Fibroblast of villous mesenchyme (primary cell): ENCODE measurements at regions not wholly inside any gene's neighbourhood (a gene's known extent, or its start where the extent isn't known, plus 50 kb on each side); places are given as distances from the start of the nearest gene placed in this dataset.

Experiments
- DNase-seq: peaks from one replicate; pipeline ENCODE4 v3.0.0-alpha.2; 2010; ENCODE audit warnings: low read depth
- H3K4me3 ChIP-seq: 2 replicates; pipeline ENCODE4 v1.5.1; 2011; ENCODE audit warnings: low read depth, mild to moderate bottlenecking, low read length
- TF ChIP-seq, protein P1 (sequence below): IDR thresholded peaks from 2 replicates; pipeline ENCODE4 v1.5.1; 2012; ENCODE audit warnings: low read depth, mild to moderate bottlenecking, low read length; ENCODE audit not compliant: insufficient read depth

DNA sequence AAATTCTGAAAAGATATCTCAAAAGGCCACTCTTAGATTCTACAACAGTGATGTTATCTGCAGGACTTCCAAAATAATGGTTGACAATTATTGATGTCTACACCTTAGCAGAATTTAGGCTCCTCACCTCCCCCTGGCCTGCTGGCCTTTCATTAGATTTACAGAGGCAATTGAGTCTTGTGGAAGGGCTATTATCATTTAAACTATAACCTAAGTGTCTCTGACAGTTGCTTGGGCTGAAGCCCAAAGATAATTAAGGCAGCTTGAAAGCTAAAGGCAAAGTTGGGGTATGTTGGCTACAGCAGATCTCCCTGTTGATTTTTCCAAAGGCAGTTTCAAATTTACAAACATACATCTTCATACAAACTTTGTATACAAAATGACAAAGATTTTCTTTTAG, 912.3 kb downstream of the TAF11L14 start:
- no peak for DNase-seq
- H3K4me3 ChIP-seq = no peak overlapping the region
- TF ChIP-seq, protein P1, sequence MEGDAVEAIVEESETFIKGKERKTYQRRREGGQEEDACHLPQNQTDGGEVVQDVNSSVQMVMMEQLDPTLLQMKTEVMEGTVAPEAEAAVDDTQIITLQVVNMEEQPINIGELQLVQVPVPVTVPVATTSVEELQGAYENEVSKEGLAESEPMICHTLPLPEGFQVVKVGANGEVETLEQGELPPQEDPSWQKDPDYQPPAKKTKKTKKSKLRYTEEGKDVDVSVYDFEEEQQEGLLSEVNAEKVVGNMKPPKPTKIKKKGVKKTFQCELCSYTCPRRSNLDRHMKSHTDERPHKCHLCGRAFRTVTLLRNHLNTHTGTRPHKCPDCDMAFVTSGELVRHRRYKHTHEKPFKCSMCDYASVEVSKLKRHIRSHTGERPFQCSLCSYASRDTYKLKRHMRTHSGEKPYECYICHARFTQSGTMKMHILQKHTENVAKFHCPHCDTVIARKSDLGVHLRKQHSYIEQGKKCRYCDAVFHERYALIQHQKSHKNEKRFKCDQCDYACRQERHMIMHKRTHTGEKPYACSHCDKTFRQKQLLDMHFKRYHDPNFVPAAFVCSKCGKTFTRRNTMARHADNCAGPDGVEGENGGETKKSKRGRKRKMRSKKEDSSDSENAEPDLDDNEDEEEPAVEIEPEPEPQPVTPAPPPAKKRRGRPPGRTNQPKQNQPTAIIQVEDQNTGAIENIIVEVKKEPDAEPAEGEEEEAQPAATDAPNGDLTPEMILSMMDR = no peak

DNA sequence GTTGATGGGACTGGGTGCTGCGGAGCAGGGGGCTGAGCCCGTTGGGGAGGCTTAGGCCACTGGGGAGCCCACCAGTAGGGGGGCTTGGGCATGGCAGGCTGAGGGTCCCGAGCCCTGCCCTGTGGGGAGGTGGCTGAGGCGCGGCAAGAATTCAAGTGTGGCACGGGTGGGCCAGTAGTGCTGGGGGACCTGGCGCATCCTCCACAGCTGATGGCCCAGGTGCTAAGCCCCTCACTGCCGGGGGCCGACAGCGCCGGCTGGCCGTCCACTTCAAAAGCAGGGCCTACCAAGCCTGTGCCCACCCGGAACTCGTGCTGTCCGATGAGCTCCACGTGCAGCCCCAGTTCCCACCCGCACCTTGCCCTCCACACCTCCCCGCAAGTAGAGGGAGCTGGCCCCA, 917.5 kb downstream of the TAF11L14 start:
- TF ChIP-seq, protein P1 = no peak
- no peak overlapping the region for H3K4me3 ChIP-seq
- no peak for DNase-seq

DNA sequence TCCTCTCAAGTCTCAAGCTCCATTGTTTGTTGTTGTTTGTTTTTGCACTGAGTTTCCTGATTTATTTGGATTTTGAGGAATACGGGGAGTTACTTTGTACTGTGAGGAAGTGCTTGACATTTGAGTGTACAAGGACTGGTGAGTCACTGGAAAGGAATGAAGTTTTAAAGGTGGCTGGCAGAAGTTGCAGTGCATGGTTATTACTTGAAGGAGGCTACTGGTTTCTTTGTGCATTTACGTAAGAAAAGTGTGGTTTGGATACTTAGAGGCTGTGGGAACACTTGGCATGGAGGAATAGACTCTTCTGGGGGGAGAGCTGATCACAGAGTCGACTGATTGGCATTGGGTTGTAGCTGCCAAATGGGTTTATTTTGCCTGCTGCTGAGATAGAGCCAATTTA, 919.0 kb downstream of the TAF11L14 start:
- TF ChIP-seq, protein P1 = no peak
- DNase-seq = peak; percentile 1
- H3K4me3 ChIP-seq = no peak overlapping the region

DNA sequence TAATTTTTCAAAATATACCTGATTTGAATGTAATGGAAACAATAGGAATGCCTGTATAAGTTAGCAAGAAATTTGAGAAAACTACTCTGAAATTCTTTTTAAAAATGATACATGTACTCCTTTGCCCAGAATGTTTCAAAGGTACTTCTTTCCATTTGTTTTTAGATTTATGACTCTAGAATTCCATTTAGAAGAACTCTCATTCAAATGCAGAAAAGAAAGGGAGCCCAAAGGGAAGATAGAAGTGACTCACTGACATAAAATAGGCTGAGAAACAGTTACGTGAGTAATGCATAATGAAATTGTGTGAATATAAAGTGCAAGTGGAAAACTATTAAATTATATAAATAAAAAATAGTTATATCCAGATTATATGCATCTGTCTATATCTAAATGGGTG, 926.3 kb downstream of the TAF11L14 start:
- no peak for DNase-seq
- TF ChIP-seq, protein P1 = no peak
- no peak overlapping the region for H3K4me3 ChIP-seq

DNA sequence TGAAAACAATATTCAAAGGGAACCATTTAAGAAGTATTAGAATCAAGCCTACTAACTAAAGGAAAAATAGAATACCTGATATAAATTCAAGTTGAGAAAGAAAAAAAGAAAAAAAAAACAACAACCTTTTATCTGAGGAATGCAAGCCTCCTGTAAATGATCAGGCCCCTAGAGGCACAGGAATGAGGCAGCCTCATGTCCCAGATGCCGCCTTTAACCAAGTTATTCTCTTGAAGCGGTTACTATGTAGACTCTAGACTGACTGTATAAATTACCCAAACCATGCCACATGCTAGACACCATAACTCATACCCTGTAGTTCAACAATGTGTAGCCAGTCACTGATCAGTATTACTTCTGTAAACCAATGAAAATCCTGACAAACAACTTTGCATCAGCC, 929.6 kb downstream of the TAF11L14 start:
- no peak for DNase-seq
- TF ChIP-seq, protein P1 = no peak
- H3K4me3 ChIP-seq = no peak overlapping the region

DNA sequence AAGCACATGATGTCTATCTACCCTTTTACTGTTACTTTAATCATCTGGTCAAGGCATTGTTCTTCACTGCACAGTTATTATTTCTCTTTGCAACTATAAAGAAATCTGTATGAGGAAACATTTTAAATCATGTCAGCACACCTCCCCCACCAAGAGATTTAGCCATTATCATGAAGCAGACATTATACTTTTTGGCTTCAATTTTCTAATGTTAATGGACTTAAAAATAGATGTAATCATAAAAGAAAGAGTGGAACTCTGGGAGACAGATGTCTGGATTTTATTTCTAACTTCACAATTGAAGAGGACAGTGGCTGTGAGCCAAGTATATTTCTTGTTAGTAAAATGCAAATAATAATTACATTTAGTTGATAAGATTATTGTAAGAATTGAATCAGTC, 932.4 kb downstream of the TAF11L14 start:
- no peak for DNase-seq
- TF ChIP-seq, protein P1 = no peak
- no peak overlapping the region for H3K4me3 ChIP-seq

DNA sequence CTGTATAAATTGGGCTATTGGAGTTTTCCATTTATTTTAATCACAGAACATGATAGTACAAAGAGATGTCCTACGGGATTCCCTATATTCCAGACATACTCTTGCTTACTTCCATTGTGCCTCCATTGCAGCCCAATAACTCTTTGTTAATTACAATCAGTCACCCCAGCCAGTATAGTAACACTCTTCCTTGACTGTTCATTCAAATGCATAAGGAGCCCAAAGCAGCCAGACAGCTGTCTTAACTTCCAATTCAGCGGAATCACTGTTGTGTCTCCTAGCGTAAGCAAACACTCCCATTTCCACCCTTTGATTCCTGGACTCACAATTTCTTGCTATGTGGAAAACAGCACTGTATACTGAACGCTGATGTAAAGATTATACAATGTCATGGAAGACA, 942.3 kb downstream of the TAF11L14 start:
- DNase-seq = no peak
- no peak overlapping the region for H3K4me3 ChIP-seq
- TF ChIP-seq, protein P1 = no peak
